ENCODE measurements at regions not wholly inside any gene's neighbourhood (a gene's known extent, or its start where the extent isn't known, plus 50 kb on each side); places are given as distances from the start of the nearest gene placed in this dataset.

GRCh38 chr3:69496856-69497255 is 111.0 kb upstream of the FRMD4B start:
- in situ Hi-C loops (cut with MboI), result no loop called here

More at GRCh38 chr3:69496856-69497255, 111.0 kb upstream of the FRMD4B start:
- intact Hi-C loops (cut with micrococcal nuclease), result no loop called here
- DNase-seq (ENCODE audit: extremely low read depth in 1 of 4, low spot score in 3 of 4) (no peak), FAIRE-seq (no peak), ATAC-seq (no peak)
- Histone ChIP-seq H3K79me2 (ENCODE audit: control insufficient read depth, insufficient read depth, low read length) (no peaks in the 10 kb centered on the region), H3K4me2 (ENCODE audit: insufficient read depth, low read length) (no peak overlapping the region), H2AFZ (ENCODE audit: low read depth, low read length) (no peak overlapping the region), H3K4me3 (no peak overlapping the region), H3K9me1 (ENCODE audit: control insufficient read depth, insufficient read depth, low read length) (no peaks in the 10 kb centered on the region), H3K27ac (ENCODE audit: extremely low read depth, low read depth, low read length) (no peak overlapping the region), H3K27me3 (ENCODE audit: control insufficient read depth in 2 of 2, insufficient read depth in 2 of 2, low read length in 2 of 2) (no peaks in the 10 kb centered on the region), H4K20me1 (replicated peaks; ENCODE audit: control insufficient read depth, insufficient read depth, low read length) (no peaks in the 10 kb centered on the region), H3K4me1 (replicated peaks in 1 of 2; ENCODE audit: control insufficient read depth in 2 of 2, insufficient read depth in 2 of 2, low read length in 2 of 2) (no peaks in the 10 kb centered on the region), H3K9me3 (replicated peaks; ENCODE audit: control insufficient read depth, insufficient read depth, low read depth, low read length) (no peaks in the 10 kb centered on the region), H3K9ac (ENCODE audit: insufficient read depth in 1 of 2, low read depth in 2 of 2, low read length in 2 of 2) (no peak overlapping the region), H3K36me3 (ENCODE audit: control insufficient read depth, insufficient read depth, low read length) (no peaks in the 10 kb centered on the region)
- ChIA-PET POLR2A (interaction anchor here (0.6 kb wide), 1 partner anchor 9 kb away, joined by 3 read pairs; no protein-coding TSS in a partner anchor), CTCF (ENCODE audit: low intra/inter-chr PET ratio) (no interaction called here)
- BruUV-seq (replicated peaks), result no TSS peak
- TF ChIP-seq SUPT5H (IDR thresholded peaks at IDR 0.05) (no peak), BMI1 (IDR thresholded peaks at IDR 0.05; ENCODE audit: low read length) (no peak), ZNF311 (CRISPR knock-in tag; IDR thresholded peaks at IDR 0.05) (no peak), NFRKB (IDR thresholded peaks at IDR 0.05; ENCODE audit: low read depth) (no peak), MED1 (CRISPR knock-in tag; IDR thresholded peaks at IDR 0.05; ENCODE audit: borderline replicate concordance) (no peak), EP400 (IDR thresholded peaks at IDR 0.05) (no peak), POLR3A (IDR thresholded peaks at IDR 0.05; ENCODE audit: borderline replicate concordance, extremely low read depth, insufficient read depth, insufficient read length) (no peak), UBTF (IDR thresholded peaks at IDR 0.05; ENCODE audit: borderline replicate concordance in 1 of 2, low read depth in 2 of 2, low read length in 2 of 2) (no peak), CTCFL (IDR thresholded peaks at IDR 0.05; ENCODE audit: borderline replicate concordance, insufficient read depth, low read depth, low read length, poor library complexity, severe bottlenecking) (no peak), ZNF280B (CRISPR knock-in tag; IDR thresholded peaks at IDR 0.05) (no peak), CBX3 (IDR thresholded peaks at IDR 0.05; ENCODE audit: borderline replicate concordance in 1 of 2, low read length in 2 of 2) (no peak), HNRNPL (IDR thresholded peaks at IDR 0.05; ENCODE audit: low read depth, low read length) (no peak), STAT5B (CRISPR knock-in tag; IDR thresholded peaks at IDR 0.05) (no peak), ZNF277 (CRISPR knock-in tag; IDR thresholded peaks at IDR 0.05; ENCODE audit: borderline replicate concordance) (no peak), TCF3 (CRISPR knock-in tag; IDR thresholded peaks at IDR 0.05) (no peak), ELF2 (CRISPR knock-in tag; IDR thresholded peaks at IDR 0.05) (no peak)
- 0% methylated on average over 3 of the region's 3 CpGs for WGBS (ENCODE audit: insufficient coverage, low coverage, missing lambda C conversion rate)
